Smooth muscle cell (in vitro differentiated cells): ENCODE measurements at regions not wholly inside any gene's neighbourhood (a gene's known extent, or its start where the extent isn't known, plus 50 kb on each side); places are given as distances from the start of the nearest gene placed in this dataset.

Experiments
- DNase-seq: peaks from one replicate; lab custom pipeline; 2025; ENCODE audit not compliant: unreplicated experiment; lab: John Stamatoyannopoulos, UW
- H2AFZ ChIP-seq: fragments of 200-600 bp; sonication (generic); 2 replicates; pipeline ENCODE4 v1.6.0; 2016; ENCODE audit warnings: antibody characterized with exemption, low read depth, mild to moderate bottlenecking
- H3F3A ChIP-seq: fragments of 200-600 bp; sonication (generic); 2 replicates; pipeline ENCODE4 v1.6.0; 2017; ENCODE audit warnings: antibody characterized with exemption, low read depth
- H3K27ac ChIP-seq: fragments of 200-600 bp; sonication (generic); 2 replicates; pipeline ENCODE4 v1.5.1; 2016; ENCODE audit warnings: low read depth, mild to moderate bottlenecking
- H3K27me3 ChIP-seq: fragments of 200-600 bp; sonication (generic); 2 replicates; pipeline ENCODE4 v1.6.1; 2016; ENCODE audit warnings: low read depth, mild to moderate bottlenecking
- H3K36me3 ChIP-seq: fragments of 200-600 bp; sonication (generic); 2 replicates; pipeline ENCODE4 v1.5.1; 2016; ENCODE audit warnings: low read depth
- H3K4me1 ChIP-seq: fragments of 200-600 bp; sonication (generic); 2 replicates; pipeline ENCODE4 v1.5.1; 2016; ENCODE audit warnings: low read depth
- H3K4me2 ChIP-seq: fragments of 200-600 bp; sonication (generic); 2 replicates; pipeline ENCODE4 v1.6.0; 2016; ENCODE audit warnings: mild to moderate bottlenecking
- H3K4me3 ChIP-seq: fragments of 200-600 bp; sonication (generic); 2 replicates; pipeline ENCODE4 v1.5.1; 2016; ENCODE audit warnings: mild to moderate bottlenecking
- H3K79me2 ChIP-seq: fragments of 200-600 bp; sonication (generic); 2 replicates; pipeline ENCODE4 v1.6.0; 2016; ENCODE audit warnings: low read depth, mild to moderate bottlenecking
- H3K9ac ChIP-seq: fragments of 200-600 bp; sonication (generic); 2 replicates; pipeline ENCODE4 v1.6.0; 2016; ENCODE audit warnings: low read depth
- H3K9me3 ChIP-seq: fragments of 200-600 bp; sonication (generic); replicated peaks from 2 replicates; pipeline ENCODE4 v1.5.1; 2016; ENCODE audit warnings: low read depth
- H4K20me1 ChIP-seq: fragments of 200-600 bp; sonication (generic); 2 replicates; pipeline ENCODE4 v1.6.0; 2016; ENCODE audit warnings: low read depth
- CTCF ChIP-seq: fragments of 200-600 bp; sonication (generic); IDR thresholded peaks from 2 replicates; pipeline ENCODE4 v1.5.1; 2017; ENCODE audit warnings: borderline replicate concordance, mild to moderate bottlenecking, antibody characterized with exemption; ENCODE audit not compliant: insufficient read depth, poor library complexity, severe bottlenecking
- WGBS: methylation state at CpG from one replicate; pipeline ENCODE4 v1.1.7; 2016; ENCODE audit warnings: low lambda C conversion rate; 5-methylcytosine and 5-hydroxymethylcytosine counted together

DNA sequence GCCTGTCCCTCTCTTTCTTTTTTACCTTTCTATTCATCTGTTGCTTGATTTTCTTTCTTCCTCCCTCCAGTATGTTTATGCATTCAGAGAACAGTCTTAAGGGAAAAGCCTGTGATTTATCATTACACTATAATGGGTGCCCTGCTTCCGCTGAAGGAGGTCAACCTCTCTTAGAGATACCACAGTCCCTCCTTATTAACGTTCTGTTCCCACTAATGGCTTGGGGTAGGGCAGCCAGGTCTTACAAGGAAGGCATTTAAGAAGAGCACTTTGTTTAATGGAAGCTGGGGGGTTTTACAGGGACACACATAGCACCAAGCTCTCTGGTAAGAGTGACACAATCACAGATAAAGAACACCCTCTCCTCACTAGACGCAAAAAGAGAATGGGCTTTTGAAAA lies 523.5 kb downstream of the NUF2 start:
- no peaks in the 10 kb centered on the region for H3K9me3 ChIP-seq
- H3K79me2 ChIP-seq, result no peaks in the 10 kb centered on the region
- H3K27ac ChIP-seq, result no peak overlapping the region
- H3K27me3 ChIP-seq, result no peaks in the 10 kb centered on the region
- H4K20me1 ChIP-seq, result no peaks in the 10 kb centered on the region
- H2AFZ ChIP-seq, result no peak overlapping the region
- 28% methylated on average over 3 of the region's 3 CpGs for WGBS
- H3K4me1 ChIP-seq, result no peaks in the 10 kb centered on the region
- no peak overlapping the region for H3K9ac ChIP-seq
- H3K4me2 ChIP-seq, result no peak overlapping the region
- H3K36me3 ChIP-seq, result no peaks in the 10 kb centered on the region
- no peaks in the 10 kb centered on the region for H3F3A ChIP-seq
- no peak for TF ChIP-seq CTCF
- H3K4me3 ChIP-seq, result no peak overlapping the region
- DNase-seq, result no peak

- no peak for TF ChIP-seq CTCF
- H3K4me3 ChIP-seq, result no peak overlapping the region
- no peak overlapping the region for H3K9ac ChIP-seq
- H3K27me3 ChIP-seq, result no peaks in the 10 kb centered on the region
- H3K27ac ChIP-seq, result no peak overlapping the region
- H3K4me2 ChIP-seq, result no peak overlapping the region
- H3K4me1 ChIP-seq, result no peaks in the 10 kb centered on the region
- H3K36me3 ChIP-seq, result no peaks in the 10 kb centered on the region
- H3F3A ChIP-seq, result no peaks in the 10 kb centered on the region
- no peaks in the 10 kb centered on the region for H3K9me3 ChIP-seq
- H4K20me1 ChIP-seq, result no peaks in the 10 kb centered on the region
- H3K79me2 ChIP-seq, result no peaks in the 10 kb centered on the region
- WGBS, result 92% methylated on average over 6 of the region's 6 CpGs
- no peak overlapping the region for H2AFZ ChIP-seq
- DNase-seq, result no peak
Measured at GRCh38 chr1:163863731-163864130, 542.0 kb downstream of the NUF2 start.

GRCh38 chr1:163864207-163864606 lies 542.5 kb downstream of the NUF2 start:
- WGBS, result 52% methylated on average over 1 of the region's 1 CpG
- no peaks in the 10 kb centered on the region for H3K79me2 ChIP-seq
- no peaks in the 10 kb centered on the region for H3K36me3 ChIP-seq
- H3K9me3 ChIP-seq, result no peaks in the 10 kb centered on the region
- TF ChIP-seq CTCF, result no peak
- H3K27me3 ChIP-seq, result no peaks in the 10 kb centered on the region
- H4K20me1 ChIP-seq, result no peaks in the 10 kb centered on the region
- H2AFZ ChIP-seq, result no peak overlapping the region
- no peak overlapping the region for H3K27ac ChIP-seq
- no peak overlapping the region for H3K4me3 ChIP-seq
- no peaks in the 10 kb centered on the region for H3F3A ChIP-seq
- H3K4me1 ChIP-seq, result no peaks in the 10 kb centered on the region
- H3K9ac ChIP-seq, result no peak overlapping the region
- H3K4me2 ChIP-seq, result no peak overlapping the region
- no peak for DNase-seq

GRCh38 chr1:163866564-163866963 lies 544.8 kb downstream of the NUF2 start:
- H3K9ac ChIP-seq, result no peak overlapping the region
- H4K20me1 ChIP-seq, result no peaks in the 10 kb centered on the region
- no peak for DNase-seq
- no peaks in the 10 kb centered on the region for H3K79me2 ChIP-seq
- H3K27me3 ChIP-seq, result no peaks in the 10 kb centered on the region
- H3K9me3 ChIP-seq, result no peaks in the 10 kb centered on the region
- H3K4me3 ChIP-seq, result no peak overlapping the region
- H3F3A ChIP-seq, result no peaks in the 10 kb centered on the region
- no peaks in the 10 kb centered on the region for H3K36me3 ChIP-seq
- H3K4me2 ChIP-seq, result no peak overlapping the region
- 31% methylated on average over 2 of the region's 2 CpGs for WGBS
- TF ChIP-seq CTCF, result no peak
- H3K4me1 ChIP-seq, result no peaks in the 10 kb centered on the region
- H2AFZ ChIP-seq, result no peak overlapping the region
- H3K27ac ChIP-seq, result no peak overlapping the region
